Fibroblast of skin of left quadriceps (primary cell): ENCODE measurements at regions not wholly inside any gene's neighbourhood (a gene's known extent, or its start where the extent isn't known, plus 50 kb on each side); places are given as distances from the start of the nearest gene placed in this dataset.
"Not testable (repeated sequence)": the region's sequence is repeated elsewhere in the genome, so short reads cannot be mapped to it uniquely, and the experiment has no call there.

Experiments
- DNase-seq, 2 experiments: peaks; one replicate each; pipeline ENCODE4 v3.0.0-alpha.2; 2013; ENCODE audit warnings: low read depth in 2 of 2

DNA sequence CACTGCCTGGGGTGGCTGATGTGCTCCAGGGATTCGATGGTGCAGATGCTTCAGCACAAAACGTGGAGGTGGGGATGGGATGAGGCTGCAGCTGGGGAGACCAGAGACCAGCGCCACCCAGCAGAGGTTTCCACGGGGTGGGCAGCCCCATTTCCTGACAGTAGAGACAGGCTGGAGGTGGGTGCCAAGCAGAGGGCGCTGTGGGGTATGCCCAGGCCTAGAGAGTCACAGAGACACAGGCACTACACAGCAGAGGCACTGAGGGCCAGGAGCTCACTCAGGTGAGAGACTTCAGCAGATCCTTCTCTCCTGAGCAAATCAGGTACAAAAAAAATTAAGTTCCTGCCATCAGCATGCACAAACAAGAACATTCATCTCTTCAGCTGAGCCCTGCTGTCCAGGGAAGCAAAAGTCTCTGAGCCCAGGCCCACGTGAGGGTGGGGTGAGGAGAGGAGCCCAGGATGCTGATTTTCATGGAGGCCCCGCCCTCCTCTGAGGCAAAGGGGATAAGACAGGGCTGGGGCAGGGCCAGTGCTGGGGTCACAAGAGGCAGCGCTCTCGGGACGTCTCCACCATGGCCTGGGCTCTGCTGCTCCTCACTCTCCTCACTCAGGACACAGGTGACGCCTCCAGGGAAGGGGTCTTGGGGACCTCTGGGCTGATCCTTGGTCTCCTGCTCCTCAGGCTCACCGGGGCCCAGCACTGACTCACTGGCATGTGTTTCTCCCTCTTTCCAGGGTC, 53.1 kb downstream of the GGTLC2 start:
- DNase-seq: no peak

DNA sequence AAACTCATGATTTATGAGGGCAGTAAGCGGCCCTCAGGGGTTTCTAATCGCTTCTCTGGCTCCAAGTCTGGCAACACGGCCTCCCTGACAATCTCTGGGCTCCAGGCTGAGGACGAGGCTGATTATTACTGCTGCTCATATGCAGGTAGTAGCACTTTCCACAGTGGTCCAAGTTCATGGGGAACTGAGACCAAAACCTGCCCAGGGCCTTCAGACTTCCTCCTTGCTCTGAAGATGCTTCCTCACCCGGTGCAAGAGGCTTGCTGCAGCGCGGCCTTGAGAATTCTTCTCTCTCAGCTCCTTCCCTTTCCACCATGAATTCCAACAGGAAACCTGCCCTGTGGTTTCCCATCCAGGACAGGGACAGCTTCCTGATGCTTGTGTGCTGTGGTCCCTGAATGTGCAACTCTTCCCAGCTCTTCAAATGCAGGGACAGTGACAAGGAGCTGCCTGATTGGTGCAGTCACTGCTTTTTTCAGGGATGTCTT, 53.9 kb downstream of the GGTLC2 start:
- no peak for DNase-seq

DNA sequence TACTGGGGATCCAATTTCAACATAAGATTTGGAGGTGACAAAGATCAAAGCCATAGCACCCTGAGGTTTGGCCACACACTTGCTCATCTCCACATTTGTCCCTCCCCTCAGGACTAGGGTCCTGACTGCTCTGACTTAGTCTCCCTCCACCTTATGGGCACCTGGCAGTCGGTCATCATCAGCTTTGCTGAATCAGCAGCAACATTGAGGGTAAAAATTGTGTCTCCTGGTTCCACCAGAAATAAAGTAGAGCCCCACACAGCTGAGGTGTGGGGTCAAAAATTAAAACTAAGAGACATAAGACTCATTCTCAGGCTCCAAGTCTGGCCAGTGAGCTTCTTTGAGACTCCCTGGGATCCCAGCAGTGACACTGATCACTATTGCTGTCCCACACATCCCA, 56.2 kb downstream of the GGTLC2 start:
- no peak for DNase-seq

DNA sequence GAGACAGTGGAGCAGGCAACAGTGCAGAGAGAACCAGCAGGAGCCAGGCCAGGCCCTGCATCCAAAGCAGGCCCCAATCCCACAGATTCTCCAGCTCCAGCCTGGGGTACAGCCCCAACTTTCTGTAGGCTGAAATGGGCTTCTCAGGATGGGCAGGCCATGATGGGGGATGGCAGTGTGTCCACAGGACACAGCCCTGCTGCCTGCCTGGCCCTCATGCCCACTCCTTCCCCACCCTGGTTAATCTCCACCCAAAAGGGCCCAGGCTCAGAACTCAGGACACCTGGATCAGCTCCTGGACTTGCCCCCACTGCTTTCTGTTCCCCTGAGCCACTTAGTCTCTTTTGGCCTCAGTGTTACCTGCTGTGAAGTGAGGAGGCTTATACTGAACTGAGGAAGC, 57.1 kb downstream of the GGTLC2 start:
- DNase-seq: not testable (repeated sequence)

DNA sequence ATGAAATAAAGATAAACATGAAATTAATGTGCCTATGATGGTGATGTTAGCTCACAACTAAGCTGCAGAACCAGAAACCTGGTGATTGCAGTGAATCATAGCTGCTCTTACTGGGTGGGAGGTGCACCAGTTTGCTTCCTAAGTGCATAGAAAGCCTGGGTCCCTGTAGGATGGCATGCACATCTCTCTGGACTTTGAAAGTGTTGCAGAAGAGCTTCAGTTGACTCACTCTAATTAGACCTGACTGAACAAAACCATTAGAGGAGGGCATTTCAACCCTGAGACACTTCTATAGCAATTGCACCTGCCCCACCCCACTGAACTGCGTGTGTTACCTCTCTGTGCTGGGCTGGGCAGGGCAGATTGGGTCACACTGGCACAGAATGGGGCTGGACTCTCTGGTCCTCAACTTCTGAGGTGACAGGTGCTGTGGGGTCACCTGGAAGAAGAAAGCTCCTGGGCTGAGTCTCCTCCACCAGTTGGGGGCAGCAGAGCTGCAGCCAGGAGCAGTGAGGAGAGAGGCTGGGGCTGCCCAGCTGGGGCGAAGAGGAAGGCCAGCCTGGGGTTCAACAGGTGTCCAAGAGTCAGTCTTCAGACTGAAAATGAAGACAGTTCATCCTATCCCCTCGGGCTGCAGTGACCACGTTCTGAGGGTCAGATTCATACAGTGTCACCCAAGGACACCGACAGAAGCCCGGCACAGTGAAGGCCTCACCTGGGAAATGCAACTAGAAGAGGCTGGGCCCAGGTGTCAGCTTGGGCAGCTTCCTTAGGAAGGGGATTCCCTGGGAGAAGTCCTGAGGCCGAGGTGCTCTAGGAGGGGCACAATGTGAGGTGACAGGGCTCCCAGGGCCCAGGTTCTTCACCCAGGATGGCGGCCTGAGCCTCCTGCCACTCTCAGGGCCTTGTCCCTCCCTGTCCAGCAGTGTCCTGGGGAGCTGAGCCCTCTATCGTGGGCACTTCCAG, 58.1 kb downstream of the GGTLC2 start:
- no peak for DNase-seq

DNA sequence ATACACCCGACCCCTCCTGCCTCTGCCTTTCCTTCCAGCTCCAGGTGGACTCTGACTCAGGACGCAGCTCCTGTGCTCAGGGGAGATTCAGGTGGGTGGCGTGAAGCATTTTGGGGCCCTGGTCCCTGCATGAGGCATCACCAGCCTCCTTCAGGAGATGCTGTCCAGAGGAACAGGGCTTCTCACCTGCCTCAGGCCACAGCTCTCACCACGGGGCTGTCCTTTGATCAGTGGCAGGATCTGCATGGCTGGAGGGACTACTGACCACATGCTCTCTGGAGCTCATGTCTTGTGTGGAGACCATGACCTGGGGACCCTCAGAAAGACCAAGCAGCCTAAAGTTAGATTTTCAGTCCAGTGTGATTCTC, 58.8 kb downstream of the GGTLC2 start:
- DNase-seq: no peak

DNA sequence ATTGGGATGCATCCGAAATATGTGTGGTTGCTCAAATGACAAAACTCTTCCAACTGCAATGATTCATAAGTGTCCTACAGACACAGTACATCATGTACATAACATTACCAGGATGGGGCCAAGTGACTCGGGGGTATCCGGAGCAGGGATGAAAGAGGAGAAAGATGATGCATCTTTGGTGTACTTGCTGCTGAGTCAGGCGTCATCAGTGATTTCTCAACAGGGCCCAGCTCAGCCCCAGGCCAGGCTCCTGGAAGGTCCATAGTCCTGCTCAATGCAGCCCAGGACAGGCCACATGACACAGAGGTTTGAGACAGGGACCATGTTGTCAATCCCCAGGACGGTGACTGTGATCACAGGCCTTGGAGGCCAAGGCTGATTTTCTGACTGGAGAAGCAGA, 59.3 kb downstream of the GGTLC2 start:
- no peak for DNase-seq

DNA sequence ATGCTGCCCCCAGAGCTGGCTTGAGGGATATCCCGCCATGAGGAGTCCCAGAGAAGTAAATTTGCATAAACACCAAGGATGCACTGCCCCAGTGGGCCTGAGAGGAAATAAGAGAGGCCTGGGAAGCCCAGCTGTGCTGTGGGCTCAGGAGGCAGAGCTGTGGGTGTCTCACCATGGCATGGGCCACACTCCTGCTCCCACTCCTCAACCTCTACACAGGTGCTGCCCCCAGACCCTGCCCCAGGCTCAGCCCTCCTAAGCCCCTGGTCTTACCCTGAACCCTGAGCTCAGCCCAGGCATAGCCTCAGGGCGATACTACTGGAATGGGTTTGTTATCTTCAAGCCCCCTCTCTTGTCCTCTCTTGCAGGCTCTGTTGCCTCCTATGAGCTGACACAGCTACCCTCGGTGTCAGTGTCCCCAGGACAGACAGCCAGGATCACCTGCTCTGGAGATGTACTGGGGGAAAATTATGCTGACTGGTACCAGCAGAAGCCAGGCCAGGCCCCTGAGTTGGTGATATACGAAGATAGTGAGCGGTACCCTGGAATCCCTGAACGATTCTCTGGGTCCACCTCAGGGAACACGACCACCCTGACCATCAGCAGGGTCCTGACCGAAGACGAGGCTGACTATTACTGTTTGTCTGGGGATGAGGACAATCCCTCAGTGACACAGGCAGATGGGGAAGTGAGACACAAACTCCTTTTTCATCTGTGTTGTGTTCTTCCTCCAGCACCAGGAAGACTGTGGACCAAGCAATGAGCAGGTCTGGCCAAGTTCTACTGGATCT, 59.9 kb downstream of the GGTLC2 start:
- DNase-seq: no peak

DNA sequence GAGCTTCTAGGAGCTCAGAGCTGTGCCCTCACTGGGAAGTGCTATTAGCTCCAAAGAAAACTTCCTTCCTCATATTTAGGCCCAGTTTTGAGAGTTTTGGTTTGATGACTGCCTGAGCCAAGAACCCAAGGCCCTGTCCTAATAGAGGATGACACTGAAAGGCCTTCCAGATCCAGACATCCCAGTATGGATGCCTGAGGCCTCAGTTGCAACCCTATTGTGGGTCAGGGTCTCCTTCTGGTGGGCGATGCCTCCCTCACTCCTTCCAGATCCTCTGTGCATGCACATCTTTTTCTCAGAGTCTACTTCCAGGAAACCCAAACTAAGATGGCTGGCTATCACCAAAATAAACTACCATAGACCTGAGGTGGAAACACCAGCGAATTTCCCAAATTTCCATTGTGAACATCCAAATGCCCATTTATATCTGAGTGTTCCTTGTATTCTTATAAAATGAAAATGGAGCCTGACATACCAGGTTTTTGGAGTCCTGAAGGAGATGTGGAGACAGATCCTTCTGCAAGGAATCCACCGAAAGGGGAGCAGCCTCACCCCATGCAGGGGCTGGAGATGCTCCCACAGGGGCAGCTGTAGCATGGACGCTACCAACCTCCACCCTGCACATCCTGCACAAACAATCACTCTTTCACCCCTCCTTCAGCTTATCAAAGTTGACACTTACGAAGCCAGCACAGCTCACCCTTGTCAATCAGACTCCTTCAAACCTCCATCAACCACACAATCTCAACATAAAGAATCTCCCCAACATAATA, 61.1 kb downstream of the GGTLC2 start:
- DNase-seq: no peak

DNA sequence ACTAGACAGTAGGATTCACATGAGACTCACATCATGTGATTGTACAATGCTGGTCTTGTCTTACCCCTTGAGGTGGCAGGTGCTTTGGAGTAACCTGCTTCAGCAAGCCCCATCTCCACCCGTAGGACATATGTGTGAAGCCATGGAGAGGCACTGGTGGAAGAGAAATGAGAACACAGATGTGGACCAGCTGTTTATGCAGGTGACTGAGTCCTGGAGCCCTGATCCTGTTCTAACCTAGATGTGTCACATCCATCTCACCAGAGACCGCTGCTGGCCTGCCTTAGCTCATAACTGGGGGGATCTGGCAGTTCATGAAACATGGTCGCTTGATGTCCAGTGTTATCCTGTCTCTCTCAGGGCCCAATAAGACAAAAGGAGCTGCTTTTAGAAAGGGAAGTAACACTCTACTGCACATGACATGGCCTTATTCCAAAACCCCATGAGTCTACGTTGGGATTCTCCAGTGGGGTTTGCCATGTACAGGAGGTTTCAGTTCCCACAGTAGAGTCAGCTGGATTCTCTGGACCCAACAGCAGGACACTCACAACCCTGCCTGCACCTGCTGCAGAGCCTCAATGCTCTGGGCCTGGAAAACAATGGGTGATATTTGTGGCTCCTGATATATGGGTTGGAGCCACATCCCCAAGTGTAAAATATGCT, 62.0 kb downstream of the GGTLC2 start:
- no peak for DNase-seq

DNA sequence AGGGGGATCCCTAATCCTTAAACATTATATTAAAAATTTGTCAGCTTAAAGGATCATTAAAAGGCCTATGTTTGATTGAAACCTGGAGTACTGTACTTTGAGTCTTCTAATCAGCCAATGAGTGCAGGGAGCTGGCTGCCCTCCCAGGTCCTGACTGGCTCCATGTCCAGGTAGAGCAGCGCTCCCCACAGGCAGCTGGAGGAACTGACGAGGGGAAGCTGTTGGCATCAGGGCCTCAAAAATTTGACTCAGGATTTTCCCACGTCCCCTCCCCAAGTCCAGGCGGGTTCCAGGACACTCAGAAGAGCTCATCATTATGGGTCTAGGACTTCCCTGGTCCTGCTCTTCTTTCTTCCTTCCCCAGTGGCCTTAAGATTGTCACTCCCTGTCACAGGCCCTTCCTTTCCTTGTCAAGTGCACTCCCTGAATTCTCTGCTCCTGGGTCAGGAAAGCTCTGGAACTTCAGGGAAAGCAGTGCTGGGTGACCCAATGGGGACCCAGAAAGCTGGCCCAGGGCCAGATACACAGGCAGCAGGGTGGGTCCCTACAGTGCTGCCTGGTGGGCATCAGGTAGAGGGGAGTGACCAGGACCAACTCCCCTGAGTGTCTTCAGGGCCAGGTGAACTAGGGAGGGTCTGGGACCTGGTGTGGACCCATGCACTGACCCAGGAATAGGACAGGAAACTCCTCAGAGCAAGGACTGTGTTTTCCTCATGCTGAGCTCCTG, 65.5 kb downstream of the GGTLC2 start:
- DNase-seq: no peak

DNA sequence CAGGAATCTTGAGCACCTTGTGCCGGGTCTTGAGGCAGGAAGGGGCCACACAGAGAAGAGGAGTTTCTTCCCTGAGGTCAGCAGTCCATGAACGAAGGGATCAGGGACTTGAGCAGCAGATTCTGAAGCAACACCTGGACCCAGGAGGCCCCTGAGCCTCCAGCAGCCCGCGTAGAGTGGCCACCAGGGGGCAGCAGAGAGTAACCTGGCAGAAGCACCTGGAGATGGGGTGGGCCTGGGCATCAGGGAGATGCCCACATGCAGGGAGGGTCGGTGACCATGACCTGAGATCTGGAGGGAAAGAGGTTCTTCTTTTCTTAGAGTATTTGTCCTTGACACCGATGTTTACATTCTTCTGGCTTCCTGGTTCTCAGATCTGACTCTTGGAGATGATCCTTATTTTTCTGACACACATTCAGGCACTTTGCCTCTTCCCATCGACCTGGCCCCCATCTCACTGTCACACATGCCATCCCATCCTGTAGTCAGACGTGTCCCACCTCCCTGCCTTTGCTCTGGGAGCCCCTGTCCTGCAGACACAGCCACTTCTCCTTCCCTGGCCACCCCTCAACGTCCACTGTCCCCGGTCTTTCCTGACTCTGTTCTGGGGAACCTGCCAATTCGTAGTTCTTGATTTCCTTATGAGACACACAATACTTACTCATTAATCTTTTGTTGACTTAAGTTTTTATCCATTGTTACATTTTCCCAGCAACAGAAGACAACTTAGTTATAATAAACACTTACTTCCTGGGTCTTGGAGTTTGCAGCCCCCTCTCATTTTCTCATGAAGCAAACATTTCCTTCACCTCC, 66.5 kb downstream of the GGTLC2 start:
- DNase-seq: no peak

DNA sequence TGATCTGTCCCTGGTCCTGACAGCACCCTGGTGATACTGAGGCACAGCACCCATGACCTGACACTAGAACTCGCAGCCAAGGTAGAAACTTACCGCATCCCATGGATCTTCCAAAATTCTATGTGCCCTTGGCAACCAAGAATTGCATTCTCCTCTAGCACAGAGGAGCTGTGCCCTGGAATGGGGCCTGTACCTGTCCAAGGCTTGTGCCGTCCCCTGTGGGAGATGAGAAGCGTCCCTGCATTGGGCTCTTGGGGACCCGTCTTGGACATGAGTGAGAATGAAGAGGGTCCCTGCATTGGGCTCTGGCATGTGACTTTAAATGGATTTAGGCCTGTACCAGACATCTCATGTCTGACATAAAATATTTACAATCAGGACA, 67.1 kb downstream of the GGTLC2 start:
- no peak for DNase-seq

DNA sequence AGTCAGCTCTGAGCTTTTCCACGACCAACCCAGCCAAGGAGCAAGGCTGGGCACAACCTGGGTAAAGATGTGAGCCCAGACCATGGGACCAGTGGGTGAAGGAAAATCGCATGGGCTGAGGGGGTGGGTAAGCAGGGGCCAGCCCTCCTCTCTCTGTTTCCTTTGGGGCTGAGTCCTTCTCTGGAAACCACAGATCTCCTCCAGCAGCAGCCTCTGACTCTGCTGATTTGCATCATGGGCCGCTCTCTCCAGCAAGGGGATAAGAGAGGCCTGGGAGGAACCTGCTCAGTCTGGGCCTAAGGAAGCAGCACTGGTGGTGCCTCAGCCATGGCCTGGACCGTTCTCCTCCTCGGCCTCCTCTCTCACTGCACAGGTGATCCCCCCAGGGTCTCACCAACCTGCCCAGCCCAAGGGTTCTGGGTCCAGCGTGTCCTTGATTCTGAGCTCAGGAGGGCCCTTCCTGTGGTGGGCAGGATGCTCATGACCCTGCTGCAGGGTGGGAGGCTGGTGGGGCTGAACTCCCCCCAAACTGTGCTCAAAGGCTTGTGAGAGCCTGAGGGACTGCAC, 67.8 kb downstream of the GGTLC2 start:
- DNase-seq: no peak

DNA sequence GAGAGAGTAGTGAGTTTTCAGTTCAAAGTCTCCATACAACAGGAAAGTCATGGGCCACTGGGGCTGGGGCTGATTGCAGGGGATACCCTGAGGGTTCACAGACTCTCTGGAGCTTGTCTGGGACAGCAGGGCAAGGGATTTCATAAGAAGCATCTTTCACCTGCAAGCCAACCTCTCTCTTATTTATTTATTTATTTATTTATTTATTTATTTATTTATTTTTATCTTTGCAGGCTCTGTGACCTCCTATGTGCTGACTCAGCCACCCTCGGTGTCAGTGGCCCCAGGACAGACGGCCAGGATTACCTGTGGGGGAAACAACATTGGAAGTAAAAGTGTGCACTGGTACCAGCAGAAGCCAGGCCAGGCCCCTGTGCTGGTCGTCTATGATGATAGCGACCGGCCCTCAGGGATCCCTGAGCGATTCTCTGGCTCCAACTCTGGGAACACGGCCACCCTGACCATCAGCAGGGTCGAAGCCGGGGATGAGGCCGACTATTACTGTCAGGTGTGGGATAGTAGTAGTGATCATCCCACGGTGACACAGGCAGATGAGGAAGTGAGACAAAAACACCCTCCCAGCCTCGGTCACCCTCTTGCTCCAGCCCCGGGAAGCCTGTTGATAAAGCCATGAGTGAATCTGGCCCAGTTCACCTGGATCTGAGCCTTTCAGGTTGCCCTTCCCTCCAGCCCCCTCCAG, 68.4 kb downstream of the GGTLC2 start:
- DNase-seq: no peak

DNA sequence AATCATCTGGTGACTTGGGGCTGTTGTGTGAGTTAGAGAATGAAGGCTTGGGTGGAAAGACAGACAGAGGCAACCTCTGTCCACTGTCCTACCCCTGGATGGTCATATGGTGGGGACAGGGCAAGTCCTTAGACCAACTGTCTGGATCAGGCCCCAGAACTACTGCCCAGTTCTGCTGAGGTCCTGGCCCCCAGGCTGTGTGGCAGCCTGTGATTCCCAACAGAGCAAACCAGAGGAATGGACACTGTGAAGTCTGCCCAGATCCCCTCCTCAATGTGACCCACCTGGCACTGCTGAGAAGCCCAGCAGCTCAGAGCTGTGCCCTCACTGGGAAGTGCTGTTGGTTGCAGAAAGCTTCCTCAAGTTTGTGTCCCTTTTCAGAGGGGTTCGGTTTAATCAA, 69.0 kb downstream of the GGTLC2 start:
- DNase-seq: no peak

DNA sequence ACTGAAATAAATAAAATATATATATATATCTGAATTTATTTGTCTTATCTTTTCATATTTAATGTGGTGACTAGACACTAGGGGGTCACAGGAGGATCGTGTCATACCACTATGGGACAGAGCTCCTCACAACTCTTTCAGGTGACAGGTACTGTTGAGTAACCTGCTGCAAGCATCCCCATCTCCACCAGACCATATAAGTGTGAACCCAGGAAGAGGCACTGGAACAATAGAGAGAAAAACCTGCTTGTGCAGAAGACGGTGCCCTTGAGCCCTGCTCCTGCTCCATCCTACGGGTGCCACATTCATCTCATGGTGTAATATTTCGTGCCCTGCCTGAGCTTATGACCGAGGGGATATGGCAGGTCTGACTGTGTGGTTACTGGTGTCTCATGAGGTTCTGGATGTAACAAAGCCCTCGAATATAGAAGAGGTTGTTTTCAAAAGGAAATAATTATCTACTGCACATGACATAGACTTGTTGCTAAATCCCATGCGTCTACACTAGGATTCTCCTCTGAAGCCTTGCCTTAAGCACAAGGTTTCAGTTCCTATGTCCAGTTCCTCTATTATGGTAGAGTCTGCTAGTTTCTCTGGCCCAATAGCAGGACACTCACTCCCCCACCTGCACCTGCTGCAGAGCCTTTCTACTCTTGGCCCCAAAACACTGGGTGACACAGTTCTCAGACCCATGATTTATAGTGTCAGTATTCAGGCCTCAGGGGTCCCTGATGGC, 70.4 kb downstream of the GGTLC2 start:
- DNase-seq: no peak
